ENCODE measurements at regions not wholly inside any gene's neighbourhood (a gene's known extent, or its start where the extent isn't known, plus 50 kb on each side); places are given as distances from the start of the nearest gene placed in this dataset.

DNA sequence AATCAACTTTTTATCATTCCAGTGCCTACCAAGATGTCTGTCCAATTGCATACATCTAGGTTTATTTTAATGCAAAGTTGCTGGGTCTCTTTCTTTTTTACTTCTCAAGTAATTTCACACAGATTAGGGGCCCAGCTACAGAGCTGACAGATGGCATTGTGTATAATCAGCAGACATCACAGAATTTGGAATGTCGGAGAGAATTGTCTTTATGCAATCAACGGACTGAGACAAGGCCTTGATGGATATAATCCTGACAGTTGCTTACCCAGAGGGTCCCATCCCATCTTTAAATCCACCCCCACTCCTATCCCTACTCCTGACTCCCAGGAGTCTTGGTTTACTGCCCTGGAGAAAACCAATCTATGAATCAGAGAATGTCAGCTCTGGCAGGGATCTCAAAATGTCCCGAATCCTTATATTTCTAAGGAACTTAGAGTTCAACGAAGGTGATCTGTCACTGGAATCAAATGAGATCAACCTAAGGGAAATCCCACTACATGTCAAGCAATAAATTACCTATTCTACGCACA, 142.0 kb downstream of the LRATD1 start:
- no peak overlapping the region for H3K4me2 ChIP-seq (ENCODE audit: low read length)
- H3K9me3 ChIP-seq (ENCODE audit: low read length), result no peaks in the 10 kb centered on the region
- no peaks in the 10 kb centered on the region for H3K27me3 ChIP-seq (ENCODE audit: insufficient read depth, low read length)
- H3K79me2 ChIP-seq (ENCODE audit: insufficient read depth, low read length), result no peaks in the 10 kb centered on the region
- H3F3A ChIP-seq (ENCODE audit: insufficient read depth, low read length), result no peaks in the 10 kb centered on the region
- H3K9ac ChIP-seq (ENCODE audit: low read length), result no peak overlapping the region
- TF ChIP-seq, protein P1, sequence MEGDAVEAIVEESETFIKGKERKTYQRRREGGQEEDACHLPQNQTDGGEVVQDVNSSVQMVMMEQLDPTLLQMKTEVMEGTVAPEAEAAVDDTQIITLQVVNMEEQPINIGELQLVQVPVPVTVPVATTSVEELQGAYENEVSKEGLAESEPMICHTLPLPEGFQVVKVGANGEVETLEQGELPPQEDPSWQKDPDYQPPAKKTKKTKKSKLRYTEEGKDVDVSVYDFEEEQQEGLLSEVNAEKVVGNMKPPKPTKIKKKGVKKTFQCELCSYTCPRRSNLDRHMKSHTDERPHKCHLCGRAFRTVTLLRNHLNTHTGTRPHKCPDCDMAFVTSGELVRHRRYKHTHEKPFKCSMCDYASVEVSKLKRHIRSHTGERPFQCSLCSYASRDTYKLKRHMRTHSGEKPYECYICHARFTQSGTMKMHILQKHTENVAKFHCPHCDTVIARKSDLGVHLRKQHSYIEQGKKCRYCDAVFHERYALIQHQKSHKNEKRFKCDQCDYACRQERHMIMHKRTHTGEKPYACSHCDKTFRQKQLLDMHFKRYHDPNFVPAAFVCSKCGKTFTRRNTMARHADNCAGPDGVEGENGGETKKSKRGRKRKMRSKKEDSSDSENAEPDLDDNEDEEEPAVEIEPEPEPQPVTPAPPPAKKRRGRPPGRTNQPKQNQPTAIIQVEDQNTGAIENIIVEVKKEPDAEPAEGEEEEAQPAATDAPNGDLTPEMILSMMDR (IDR thresholded peaks at IDR 0.05; ENCODE audit: low read length), result no peak
- TF ChIP-seq EZH2 (IDR thresholded peaks at IDR 0.05; ENCODE audit: borderline replicate concordance, low read length), result no peak
- H4K20me1 ChIP-seq (ENCODE audit: insufficient read depth, low read length), result no peaks in the 10 kb centered on the region
- H3K9me2 ChIP-seq (ENCODE audit: low read depth, low read length), result no peaks in the 10 kb centered on the region
- H3K4me3 ChIP-seq (ENCODE audit: low read depth, low read length, poor library complexity, severe bottlenecking), result no peak overlapping the region
- H3K4me1 ChIP-seq (ENCODE audit: insufficient read depth, low read length, severe bottlenecking), result no peaks in the 10 kb centered on the region
- no peak overlapping the region for H2AFZ ChIP-seq (ENCODE audit: low read length)
- H3K27ac ChIP-seq (ENCODE audit: low read depth, low read length, poor library complexity, severe bottlenecking), result no peak overlapping the region
- no peaks in the 10 kb centered on the region for H3K36me3 ChIP-seq (ENCODE audit: insufficient read depth, low read length)

DNA sequence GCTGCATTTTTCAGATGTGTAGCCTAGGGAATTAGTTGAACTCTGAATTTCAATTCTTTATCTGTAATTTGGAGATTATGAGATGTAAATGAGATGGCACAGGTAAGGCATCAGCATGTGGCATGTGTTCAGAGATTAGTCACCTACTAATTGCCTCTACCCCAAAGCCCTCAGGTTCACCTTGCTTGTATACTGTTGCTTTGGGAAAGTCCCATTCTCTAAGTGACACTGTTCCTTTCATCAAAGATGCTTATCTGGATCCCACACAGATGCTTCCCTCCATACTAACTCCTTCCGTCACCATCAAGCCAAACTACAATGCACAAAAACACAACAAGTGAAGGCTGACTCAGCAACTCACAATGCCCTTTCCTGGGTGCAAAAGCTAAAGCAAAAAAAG, 143.7 kb downstream of the LRATD1 start:
- H3K9me2 ChIP-seq (ENCODE audit: low read depth, low read length), result no peaks in the 10 kb centered on the region
- no peaks in the 10 kb centered on the region for H3K36me3 ChIP-seq (ENCODE audit: insufficient read depth, low read length)
- no peaks in the 10 kb centered on the region for H3K9me3 ChIP-seq (ENCODE audit: low read length)
- no peak overlapping the region for H3K9ac ChIP-seq (ENCODE audit: low read length)
- no peaks in the 10 kb centered on the region for H3K4me1 ChIP-seq (ENCODE audit: insufficient read depth, low read length, severe bottlenecking)
- H4K20me1 ChIP-seq (ENCODE audit: insufficient read depth, low read length), result no peaks in the 10 kb centered on the region
- H2AFZ ChIP-seq (ENCODE audit: low read length), result no peak overlapping the region
- H3K27me3 ChIP-seq (ENCODE audit: insufficient read depth, low read length), result no peaks in the 10 kb centered on the region
- H3F3A ChIP-seq (ENCODE audit: insufficient read depth, low read length), result no peaks in the 10 kb centered on the region
- no peak overlapping the region for H3K4me3 ChIP-seq (ENCODE audit: low read depth, low read length, poor library complexity, severe bottlenecking)
- H3K27ac ChIP-seq (ENCODE audit: low read depth, low read length, poor library complexity, severe bottlenecking), result no peak overlapping the region
- no peak for TF ChIP-seq EZH2 (IDR thresholded peaks at IDR 0.05; ENCODE audit: borderline replicate concordance, low read length)
- TF ChIP-seq, protein P1 (IDR thresholded peaks at IDR 0.05; ENCODE audit: low read length), result no peak
- H3K79me2 ChIP-seq (ENCODE audit: insufficient read depth, low read length), result no peaks in the 10 kb centered on the region
- no peak overlapping the region for H3K4me2 ChIP-seq (ENCODE audit: low read length)

DNA sequence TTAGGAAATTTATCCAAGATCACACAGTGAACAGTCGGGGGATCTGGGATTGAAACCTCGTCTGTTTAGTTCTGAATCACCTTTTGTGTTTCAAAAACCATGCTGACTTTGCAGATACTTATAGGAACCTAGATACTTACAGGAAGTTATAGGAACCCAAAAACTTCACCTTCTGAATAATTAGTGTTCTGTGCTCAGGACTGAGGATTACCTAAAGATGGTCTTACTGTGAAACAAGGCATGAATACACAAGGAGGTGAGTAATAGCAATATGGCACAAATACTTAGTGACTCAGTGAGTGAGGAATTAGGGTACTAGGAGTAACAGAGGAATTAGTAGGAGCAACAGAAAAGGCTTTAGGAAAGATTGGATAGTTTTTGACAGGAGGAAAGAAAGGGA, 145.5 kb downstream of the LRATD1 start:
- Histone ChIP-seq H4K20me1 (ENCODE audit: insufficient read depth, low read length) (no peaks in the 10 kb centered on the region), H3K4me3 (ENCODE audit: low read depth, low read length, poor library complexity, severe bottlenecking) (no peak overlapping the region), H3K4me1 (ENCODE audit: insufficient read depth, low read length, severe bottlenecking) (no peaks in the 10 kb centered on the region), H3K27me3 (ENCODE audit: insufficient read depth, low read length) (no peaks in the 10 kb centered on the region), H3K27ac (ENCODE audit: low read depth, low read length, poor library complexity, severe bottlenecking) (no peak overlapping the region), H3K9me2 (ENCODE audit: low read depth, low read length) (no peaks in the 10 kb centered on the region), H3K9me3 (ENCODE audit: low read length) (no peaks in the 10 kb centered on the region), H3K4me2 (ENCODE audit: low read length) (no peak overlapping the region), H3K36me3 (ENCODE audit: insufficient read depth, low read length) (no peaks in the 10 kb centered on the region), H2AFZ (ENCODE audit: low read length) (no peak overlapping the region), H3K79me2 (ENCODE audit: insufficient read depth, low read length) (no peaks in the 10 kb centered on the region), H3F3A (ENCODE audit: insufficient read depth, low read length) (no peaks in the 10 kb centered on the region), H3K9ac (ENCODE audit: low read length) (no peak overlapping the region)
- TF ChIP-seq, protein P1 (IDR thresholded peaks at IDR 0.05; ENCODE audit: low read length), result no peak
- TF ChIP-seq EZH2 (IDR thresholded peaks at IDR 0.05; ENCODE audit: borderline replicate concordance, low read length), result no peak

Data from OCI-LY1 (cell line).